Spleen (tissue), 7 donors: ENCODE measurements at regions not wholly inside any gene's neighbourhood (a gene's known extent, or its start where the extent isn't known, plus 50 kb on each side); places are given as distances from the start of the nearest gene placed in this dataset.

ENCODE experiments used
- POLR2A ChIP-seq, 3 donors: fragments of 450-650 bp; IDR thresholded peaks; one replicate each; pipeline ENCODE4 v1.5.1; 2017; ENCODE audit warnings: antibody characterized with exemption in 3 of 3, mild to moderate bottlenecking in 1 of 3
- TF ChIP-seq, protein P1 (sequence below), 11 experiments: fragments of 200-600 bp in 7 of 11; fragments of 450-650 bp in 4 of 11; sonication (generic) in 4 of 11; IDR thresholded peaks in 8 of 11; conservative IDR thresholded peaks in 3 of 11; 1 replicate in 7 of 11; 2 replicates in 4 of 11; pipeline versions ENCODE4 v1.4.0 to v1.8.0; 2016 to 2021; ENCODE audit warnings: antibody characterized with exemption in 11 of 11, inconsistent platforms in 4 of 11, mild to moderate bottlenecking in 1 of 11
- donor health status: DM: no; HTN: no; CAD: no; lungs with moderate emphysema.
- donor health status: DM: no; HTN: no; CAD: no.
- donor health status: DM: no; HTN: no; CAD: no.

DNA sequence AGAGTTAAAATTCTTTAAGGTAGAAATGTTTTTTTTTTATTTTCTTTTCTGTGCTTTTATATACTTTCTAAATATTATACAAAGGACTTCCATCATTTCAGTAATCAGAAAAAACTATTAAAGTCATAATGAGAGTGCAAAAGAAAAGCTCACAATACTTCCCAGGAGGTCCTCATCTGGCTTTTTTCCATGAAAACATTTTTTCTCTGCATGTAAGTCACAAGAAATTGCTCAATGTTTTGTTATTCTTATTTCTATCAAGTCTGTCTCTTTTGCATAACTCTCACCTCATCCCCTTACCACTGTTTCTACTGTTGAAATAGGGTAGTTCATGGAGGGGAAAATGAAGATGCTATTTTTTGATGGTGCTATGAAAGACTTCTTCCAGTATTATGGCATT lies 375.0 kb downstream of the TMEM232 start:
- TF ChIP-seq, protein P1, sequence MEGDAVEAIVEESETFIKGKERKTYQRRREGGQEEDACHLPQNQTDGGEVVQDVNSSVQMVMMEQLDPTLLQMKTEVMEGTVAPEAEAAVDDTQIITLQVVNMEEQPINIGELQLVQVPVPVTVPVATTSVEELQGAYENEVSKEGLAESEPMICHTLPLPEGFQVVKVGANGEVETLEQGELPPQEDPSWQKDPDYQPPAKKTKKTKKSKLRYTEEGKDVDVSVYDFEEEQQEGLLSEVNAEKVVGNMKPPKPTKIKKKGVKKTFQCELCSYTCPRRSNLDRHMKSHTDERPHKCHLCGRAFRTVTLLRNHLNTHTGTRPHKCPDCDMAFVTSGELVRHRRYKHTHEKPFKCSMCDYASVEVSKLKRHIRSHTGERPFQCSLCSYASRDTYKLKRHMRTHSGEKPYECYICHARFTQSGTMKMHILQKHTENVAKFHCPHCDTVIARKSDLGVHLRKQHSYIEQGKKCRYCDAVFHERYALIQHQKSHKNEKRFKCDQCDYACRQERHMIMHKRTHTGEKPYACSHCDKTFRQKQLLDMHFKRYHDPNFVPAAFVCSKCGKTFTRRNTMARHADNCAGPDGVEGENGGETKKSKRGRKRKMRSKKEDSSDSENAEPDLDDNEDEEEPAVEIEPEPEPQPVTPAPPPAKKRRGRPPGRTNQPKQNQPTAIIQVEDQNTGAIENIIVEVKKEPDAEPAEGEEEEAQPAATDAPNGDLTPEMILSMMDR (IDR thresholded peaks at IDR 0.05 in 8 of 11, conservative IDR thresholded peaks at IDR 0.05 in 3 of 11) = no peak
- TF ChIP-seq POLR2A (IDR thresholded peaks at IDR 0.05) = no peak
